ENCODE measurements at regions not wholly inside any gene's neighbourhood (a gene's known extent, or its start where the extent isn't known, plus 50 kb on each side); places are given as distances from the start of the nearest gene placed in this dataset.

GRCh38 chr3:110755345-110755744 is 316.3 kb upstream of the NECTIN3 start:
- TF ChIP-seq CTCF (conservative IDR thresholded peaks at IDR 0.05; ENCODE audit: low read length) (no peak), EZH2phosphoT487 (IDR thresholded peaks at IDR 0.05; ENCODE audit: borderline replicate concordance, low read depth, low read length) (no peak)
